ENCODE measurements at regions not wholly inside any gene's neighbourhood (a gene's known extent, or its start where the extent isn't known, plus 50 kb on each side); places are given as distances from the start of the nearest gene placed in this dataset.

GRCh38 chr4:151475035-151475714 is 66.2 kb downstream of the FHIP1A start:
- no peaks in the 10 kb centered on the region for H3K79me2 ChIP-seq (ENCODE audit: insufficient read depth, low read length)
- no peaks in the 10 kb centered on the region for H3K9me3 ChIP-seq (ENCODE audit: insufficient read depth, low read length, severe bottlenecking)
- H2AFZ ChIP-seq (ENCODE audit: low read depth, low read length), result no peak overlapping the region
- no peak overlapping the region for H3K9ac ChIP-seq (ENCODE audit: low read depth, low read length)
- DNase-seq (no peak), ATAC-seq (ENCODE audit: insufficient read depth, low read depth) (no peak)
- no peaks in the 10 kb centered on the region for H4K20me1 ChIP-seq (ENCODE audit: insufficient read depth, low read length)
- no peaks in the 10 kb centered on the region for H3K4me1 ChIP-seq (ENCODE audit: insufficient read depth, low read length)
- no peaks in the 10 kb centered on the region for H3K27me3 ChIP-seq (ENCODE audit: insufficient read depth, low read length, poor library complexity)
- no peak for TF ChIP-seq EZH2 (IDR thresholded peaks at IDR 0.05; ENCODE audit: borderline replicate concordance, low read depth, low read length, severe bottlenecking)
- TF ChIP-seq, protein P1, sequence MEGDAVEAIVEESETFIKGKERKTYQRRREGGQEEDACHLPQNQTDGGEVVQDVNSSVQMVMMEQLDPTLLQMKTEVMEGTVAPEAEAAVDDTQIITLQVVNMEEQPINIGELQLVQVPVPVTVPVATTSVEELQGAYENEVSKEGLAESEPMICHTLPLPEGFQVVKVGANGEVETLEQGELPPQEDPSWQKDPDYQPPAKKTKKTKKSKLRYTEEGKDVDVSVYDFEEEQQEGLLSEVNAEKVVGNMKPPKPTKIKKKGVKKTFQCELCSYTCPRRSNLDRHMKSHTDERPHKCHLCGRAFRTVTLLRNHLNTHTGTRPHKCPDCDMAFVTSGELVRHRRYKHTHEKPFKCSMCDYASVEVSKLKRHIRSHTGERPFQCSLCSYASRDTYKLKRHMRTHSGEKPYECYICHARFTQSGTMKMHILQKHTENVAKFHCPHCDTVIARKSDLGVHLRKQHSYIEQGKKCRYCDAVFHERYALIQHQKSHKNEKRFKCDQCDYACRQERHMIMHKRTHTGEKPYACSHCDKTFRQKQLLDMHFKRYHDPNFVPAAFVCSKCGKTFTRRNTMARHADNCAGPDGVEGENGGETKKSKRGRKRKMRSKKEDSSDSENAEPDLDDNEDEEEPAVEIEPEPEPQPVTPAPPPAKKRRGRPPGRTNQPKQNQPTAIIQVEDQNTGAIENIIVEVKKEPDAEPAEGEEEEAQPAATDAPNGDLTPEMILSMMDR (IDR thresholded peaks at IDR 0.05; ENCODE audit: borderline replicate concordance, extremely low read depth, low read length, poor library complexity, severe bottlenecking), result no peak
- no peak overlapping the region for H3K27ac ChIP-seq (ENCODE audit: low read length)
- no peak overlapping the region for H3K4me3 ChIP-seq (ENCODE audit: low read depth in 1 of 2, low read length in 2 of 2)
- no peak overlapping the region for H3K4me2 ChIP-seq (ENCODE audit: insufficient read depth, low read length)
- H3K36me3 ChIP-seq (ENCODE audit: insufficient read depth, low read length), result no peaks in the 10 kb centered on the region

- H3K27me3 ChIP-seq (ENCODE audit: insufficient read depth, low read length, poor library complexity), result peaks cover 6% of the 10 kb centered on the region
- ATAC-seq (ENCODE audit: insufficient read depth, low read depth) (no peak), DNase-seq (no peak)
- no peak overlapping the region for H3K4me3 ChIP-seq (ENCODE audit: low read depth in 1 of 2, low read length in 2 of 2)
- no peaks in the 10 kb centered on the region for H3K36me3 ChIP-seq (ENCODE audit: insufficient read depth, low read length)
- no peak overlapping the region for H3K9ac ChIP-seq (ENCODE audit: low read depth, low read length)
- no peaks in the 10 kb centered on the region for H3K9me3 ChIP-seq (ENCODE audit: insufficient read depth, low read length, severe bottlenecking)
- TF ChIP-seq, protein P1 (IDR thresholded peaks at IDR 0.05; ENCODE audit: borderline replicate concordance, extremely low read depth, low read length, poor library complexity, severe bottlenecking), result no peak
- TF ChIP-seq EZH2 (IDR thresholded peaks at IDR 0.05; ENCODE audit: borderline replicate concordance, low read depth, low read length, severe bottlenecking), result no peak
- H3K4me2 ChIP-seq (ENCODE audit: insufficient read depth, low read length), result no peak overlapping the region
- no peak overlapping the region for H2AFZ ChIP-seq (ENCODE audit: low read depth, low read length)
- no peaks in the 10 kb centered on the region for H3K79me2 ChIP-seq (ENCODE audit: insufficient read depth, low read length)
- no peaks in the 10 kb centered on the region for H4K20me1 ChIP-seq (ENCODE audit: insufficient read depth, low read length)
- H3K4me1 ChIP-seq (ENCODE audit: insufficient read depth, low read length), result no peaks in the 10 kb centered on the region
- H3K27ac ChIP-seq (ENCODE audit: low read length), result no peak overlapping the region
Measured at GRCh38 chr4:151481813-151482212, 72.8 kb downstream of the FHIP1A start.

- H3K27me3 ChIP-seq (ENCODE audit: insufficient read depth, low read length, poor library complexity), result peaks cover 6% of the 10 kb centered on the region
- no peaks in the 10 kb centered on the region for H3K36me3 ChIP-seq (ENCODE audit: insufficient read depth, low read length)
- no peaks in the 10 kb centered on the region for H3K4me1 ChIP-seq (ENCODE audit: insufficient read depth, low read length)
- no peaks in the 10 kb centered on the region for H3K9me3 ChIP-seq (ENCODE audit: insufficient read depth, low read length, severe bottlenecking)
- no peak overlapping the region for H3K27ac ChIP-seq (ENCODE audit: low read length)
- no peaks in the 10 kb centered on the region for H4K20me1 ChIP-seq (ENCODE audit: insufficient read depth, low read length)
- no peak overlapping the region for H3K9ac ChIP-seq (ENCODE audit: low read depth, low read length)
- ATAC-seq (ENCODE audit: insufficient read depth, low read depth), result no peak
- H2AFZ ChIP-seq (ENCODE audit: low read depth, low read length), result no peak overlapping the region
- DNase-seq, result no peak
- no peaks in the 10 kb centered on the region for H3K79me2 ChIP-seq (ENCODE audit: insufficient read depth, low read length)
- no peak overlapping the region for H3K4me2 ChIP-seq (ENCODE audit: insufficient read depth, low read length)
- no peak for TF ChIP-seq EZH2 (IDR thresholded peaks at IDR 0.05; ENCODE audit: borderline replicate concordance, low read depth, low read length, severe bottlenecking)
- TF ChIP-seq, protein P1 (IDR thresholded peaks at IDR 0.05; ENCODE audit: borderline replicate concordance, extremely low read depth, low read length, poor library complexity, severe bottlenecking), result no peak
- H3K4me3 ChIP-seq (ENCODE audit: low read depth in 1 of 2, low read length in 2 of 2), result no peak overlapping the region
Measured at GRCh38 chr4:151484396-151485102, 75.6 kb downstream of the FHIP1A start.
